Head of caudate nucleus (tissue), 42 donors: ENCODE measurements at regions not wholly inside any gene's neighbourhood (a gene's known extent, or its start where the extent isn't known, plus 50 kb on each side); places are given as distances from the start of the nearest gene placed in this dataset.

Experiments used
- DNase-seq, 42 donors: peaks; one replicate each; pipeline versions ENCODE4 v3.0.0 to v3.0.0-alpha.2; 2020 to 2021; ENCODE audit warnings: mixed read lengths in 7 of 42
- intact Hi-C: fragments of 100-400 bp; cut with DNase I; formaldehyde crosslinking; loops from one replicate; pipeline ENCODE4 v1.15.0; 2022

DNA sequence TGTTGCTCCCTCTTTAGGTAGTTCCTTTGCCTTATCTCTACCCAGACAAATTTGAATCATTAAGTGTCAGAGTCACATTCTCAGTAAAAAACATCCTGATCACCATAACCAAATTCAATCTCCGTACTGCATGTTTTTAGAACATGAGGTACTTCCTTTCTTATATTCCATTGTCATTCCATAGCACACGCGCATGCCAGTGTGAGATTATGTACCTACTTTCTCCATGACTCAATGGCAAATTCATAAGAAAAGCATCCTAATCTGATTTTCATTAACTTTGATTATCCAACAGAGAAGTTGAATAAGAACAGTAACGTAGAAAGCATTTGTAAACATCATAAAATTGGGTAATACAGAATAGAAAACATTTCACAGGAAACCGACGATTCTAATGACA, 1118.6 kb upstream of the CDH9 start:
- no peak for DNase-seq
- intact Hi-C loops = no loop called here

GRCh38 chr5:28143519-28143918, 1105.1 kb upstream of the CDH9 start:
- intact Hi-C loops = no loop called here
- no peak for DNase-seq

DNA sequence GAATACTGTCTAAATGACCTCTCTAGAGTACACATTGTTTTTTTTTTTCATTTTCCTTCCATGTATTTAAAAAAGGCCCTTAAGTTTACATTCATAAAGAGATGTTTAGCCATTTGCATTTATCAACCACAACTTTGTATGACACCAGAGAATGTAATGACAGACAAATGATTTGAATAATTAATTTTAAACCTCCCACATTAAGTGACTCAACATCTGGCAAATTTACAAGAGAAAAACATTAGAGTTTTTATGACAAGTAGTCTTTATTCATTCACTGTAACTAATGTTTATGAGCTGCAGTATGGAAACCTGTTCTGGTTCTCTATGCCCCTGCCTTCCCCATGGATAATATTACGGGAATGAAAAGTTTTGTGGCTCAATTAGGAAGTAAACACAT, 1093.8 kb upstream of the CDH9 start:
- no peak for DNase-seq
- intact Hi-C loops = no loop called here

GRCh38 chr5:28117691-28118090, 1079.3 kb upstream of the CDH9 start:
- intact Hi-C loops = no loop called here
- no peak for DNase-seq

DNA sequence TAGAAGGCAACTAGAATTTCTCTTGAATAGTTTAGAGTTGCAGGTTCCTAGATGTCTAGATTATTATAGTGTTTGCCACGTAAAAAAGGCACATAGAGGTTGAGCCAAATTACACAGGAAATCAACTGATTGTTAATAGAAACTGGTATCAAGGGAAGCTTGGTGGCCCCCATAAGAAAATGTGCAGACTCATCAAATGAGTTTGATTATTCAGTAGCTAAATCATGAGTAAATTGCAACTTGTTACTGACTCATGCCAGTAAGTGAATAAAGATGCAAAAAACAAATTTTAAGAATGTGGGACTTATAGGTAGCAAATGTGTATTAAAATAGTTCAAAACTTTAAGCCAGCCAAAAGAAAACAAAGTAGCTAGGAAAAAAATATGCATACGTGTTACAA, 1078.9 kb upstream of the CDH9 start:
- no peak for DNase-seq
- intact Hi-C loops = no loop called here

DNA sequence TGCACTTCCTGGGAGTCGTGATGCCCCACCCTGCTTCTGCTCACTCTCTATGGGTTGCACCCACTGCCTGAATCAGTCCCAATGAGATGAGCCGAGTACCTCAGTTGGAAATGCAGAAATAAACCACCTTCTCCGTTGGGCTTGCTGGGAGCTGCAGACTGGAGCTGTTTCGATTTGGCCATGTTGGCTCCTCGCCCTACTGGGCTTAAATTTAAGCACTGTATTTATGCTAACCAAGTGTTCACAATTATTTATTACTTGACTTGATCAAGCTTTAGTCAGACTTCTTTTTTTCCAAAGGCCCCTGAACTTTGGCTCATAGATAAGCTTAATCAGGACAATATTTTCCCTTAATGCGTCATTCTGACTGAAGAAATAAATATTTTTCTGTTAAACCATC, 1072.4 kb upstream of the CDH9 start:
- intact Hi-C loops = no loop called here
- no peak for DNase-seq

GRCh38 chr5:28104080-28104479, 1065.7 kb upstream of the CDH9 start:
- intact Hi-C loops = no loop called here
- DNase-seq = no peak

- intact Hi-C loops = no loop called here
- no peak for DNase-seq
Measured at GRCh38 chr5:28084069-28084468, 1045.7 kb upstream of the CDH9 start.

GRCh38 chr5:28082610-28083009, 1044.2 kb upstream of the CDH9 start:
- intact Hi-C loops = no loop called here
- no peak for DNase-seq

DNA sequence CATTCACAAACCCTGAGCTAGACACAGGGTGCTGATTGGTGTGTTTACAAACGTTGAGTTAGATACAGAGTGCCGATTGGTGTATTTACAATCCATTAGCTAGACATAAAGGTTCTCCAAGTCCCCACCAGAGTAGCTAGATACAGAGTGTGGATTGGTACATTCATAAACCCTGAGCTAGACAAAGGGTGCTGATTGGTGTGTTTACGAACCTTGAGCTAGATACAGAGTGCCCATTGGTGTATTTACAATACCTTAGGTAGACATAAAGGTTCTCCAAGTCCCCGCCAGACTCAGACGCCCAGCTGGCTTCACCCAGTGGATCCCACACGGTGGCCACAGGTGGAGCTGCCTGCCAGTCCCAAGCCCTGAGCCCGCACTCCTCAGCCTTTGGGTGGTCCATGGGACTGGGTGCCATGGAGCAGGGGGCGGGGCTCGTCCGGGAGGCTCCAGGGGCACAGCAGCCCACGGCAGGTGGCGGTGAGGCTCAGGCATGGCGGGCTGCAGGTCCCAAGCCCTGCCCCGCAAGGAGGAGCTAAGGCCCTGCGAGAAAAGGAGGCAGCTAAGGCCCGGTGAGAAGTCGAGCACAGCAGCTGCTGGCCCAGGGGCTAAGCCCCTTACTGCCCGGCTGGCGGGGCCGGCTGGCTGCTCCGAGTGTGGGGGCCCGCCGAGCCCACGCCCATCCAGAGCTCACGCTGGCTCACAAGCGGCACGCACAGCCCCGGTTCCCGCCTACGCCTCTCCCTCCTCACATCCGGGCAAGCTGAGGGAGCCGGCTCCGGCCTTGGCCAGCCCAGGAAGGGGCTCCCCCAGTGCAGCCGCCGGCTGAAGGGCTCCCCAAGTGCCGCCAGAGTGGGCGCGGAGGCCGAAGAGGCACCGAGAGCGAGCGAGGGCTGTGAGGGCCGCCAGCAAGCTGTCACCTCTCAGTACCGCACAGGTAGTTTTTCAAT, 1039.2 kb upstream of the CDH9 start:
- intact Hi-C loops = no loop called here

GRCh38 chr5:28066856-28067255, 1028.5 kb upstream of the CDH9 start:
- DNase-seq = no peak
- intact Hi-C loops = no loop called here

More for the DNA sequence above, 1039.2 kb upstream of the CDH9 start:
- no peak for DNase-seq

- intact Hi-C loops = no loop called here
- DNase-seq = no peak
Measured at GRCh38 chr5:28065656-28066055, 1027.3 kb upstream of the CDH9 start.

DNA sequence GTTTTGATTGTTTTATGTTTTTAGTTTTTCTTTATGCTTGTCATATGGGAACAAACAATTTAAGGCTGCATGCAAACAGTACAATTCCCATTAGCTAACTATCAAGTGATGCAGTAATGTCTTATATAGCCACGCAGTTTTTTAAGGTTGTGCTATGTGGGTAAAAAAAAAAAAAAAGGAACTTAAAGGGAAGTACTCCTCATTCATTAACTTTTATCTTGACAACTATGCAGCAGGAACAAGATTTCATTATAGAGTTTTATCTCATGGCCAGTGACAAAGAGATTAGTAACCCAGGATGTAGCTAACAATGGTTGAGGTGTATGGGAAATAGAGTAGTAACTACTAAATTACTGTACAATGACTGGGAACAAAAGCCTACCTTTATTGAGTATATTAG, 1008.2 kb upstream of the CDH9 start:
- DNase-seq = no peak
- intact Hi-C loops = no loop called here

DNA sequence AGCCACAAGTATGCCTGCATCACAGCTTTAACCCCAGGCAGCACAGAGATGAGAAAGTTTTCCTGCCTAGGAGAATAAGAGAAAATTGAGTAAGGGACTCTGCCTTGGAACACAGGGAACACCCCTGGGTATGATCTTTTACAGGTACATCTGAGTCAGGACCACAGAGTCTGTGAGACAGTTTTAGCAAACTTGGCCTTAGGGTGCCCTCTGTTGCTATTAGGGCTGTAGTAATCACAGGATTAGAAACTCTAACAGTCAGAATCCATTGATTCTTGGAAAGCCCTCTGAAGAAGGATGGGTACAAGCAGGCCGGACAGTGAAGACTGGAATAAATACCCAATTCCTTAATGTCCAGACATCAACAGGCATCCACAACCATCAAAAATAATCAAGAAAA, 989.5 kb upstream of the CDH9 start:
- intact Hi-C loops = no loop called here
- no peak for DNase-seq

DNA sequence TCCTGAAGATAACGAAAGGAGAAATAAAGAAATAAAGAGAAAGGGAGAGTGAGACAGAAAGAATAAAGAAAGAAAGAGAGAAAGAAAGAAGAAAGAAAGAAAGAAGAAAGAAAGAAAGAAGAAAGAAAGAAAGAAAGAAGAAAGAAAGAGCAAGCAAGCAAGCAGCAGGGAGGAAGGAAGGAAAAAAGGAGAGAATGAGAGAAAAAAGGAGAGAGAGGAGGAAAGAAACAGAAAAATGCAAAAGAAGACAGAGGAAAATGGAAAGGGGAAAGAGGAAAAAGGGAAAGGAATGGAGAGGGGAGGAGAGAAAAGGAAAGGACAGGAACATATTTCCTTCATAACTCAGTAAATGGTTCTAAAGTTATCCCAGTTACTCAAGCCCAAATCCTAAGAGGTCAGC, 978.8 kb upstream of the CDH9 start:
- intact Hi-C loops = no loop called here
- no peak for DNase-seq

DNA sequence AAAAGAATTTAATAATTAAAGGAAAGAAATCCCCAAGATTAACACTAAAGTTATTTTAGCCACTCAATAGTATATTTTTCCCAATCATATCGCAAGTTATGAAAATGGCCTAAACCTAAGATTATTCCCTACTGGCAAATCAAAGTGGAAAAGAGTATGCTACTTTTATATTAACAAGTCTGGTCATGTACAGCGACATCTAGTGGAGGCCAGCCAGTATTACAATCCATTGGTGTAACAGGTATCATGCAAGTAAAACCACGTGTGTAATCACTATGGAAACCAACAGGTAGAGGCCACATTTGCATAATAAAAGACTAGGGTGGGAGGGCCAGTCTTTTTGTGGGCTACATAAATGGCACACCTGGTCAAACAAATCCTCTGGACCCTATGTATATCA, 976.4 kb upstream of the CDH9 start:
- no peak for DNase-seq
- intact Hi-C loops = no loop called here

DNA sequence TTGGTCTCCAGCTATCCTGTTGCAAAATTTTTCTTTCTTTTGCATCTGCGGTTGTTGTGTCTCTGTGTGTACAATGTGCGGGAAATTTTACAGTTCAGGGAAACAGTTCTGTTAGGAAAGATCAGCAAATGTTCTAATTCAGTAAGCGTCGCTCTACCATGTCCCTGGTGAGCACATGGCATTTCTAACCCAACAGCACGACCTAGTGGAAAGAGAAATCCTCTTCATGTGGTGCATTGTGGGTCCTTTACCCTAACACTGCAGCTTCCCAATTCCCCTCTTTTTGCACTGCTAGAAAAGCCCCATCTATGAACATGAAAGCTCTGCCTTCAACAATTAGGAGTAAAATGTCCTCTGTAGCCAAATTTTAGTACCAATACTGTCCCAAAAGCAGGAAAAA, 974.2 kb upstream of the CDH9 start:
- DNase-seq = no peak
- intact Hi-C loops = no loop called here

GRCh38 chr5:28009576-28009975, 971.2 kb upstream of the CDH9 start:
- intact Hi-C loops = no loop called here
- no peak for DNase-seq

DNA sequence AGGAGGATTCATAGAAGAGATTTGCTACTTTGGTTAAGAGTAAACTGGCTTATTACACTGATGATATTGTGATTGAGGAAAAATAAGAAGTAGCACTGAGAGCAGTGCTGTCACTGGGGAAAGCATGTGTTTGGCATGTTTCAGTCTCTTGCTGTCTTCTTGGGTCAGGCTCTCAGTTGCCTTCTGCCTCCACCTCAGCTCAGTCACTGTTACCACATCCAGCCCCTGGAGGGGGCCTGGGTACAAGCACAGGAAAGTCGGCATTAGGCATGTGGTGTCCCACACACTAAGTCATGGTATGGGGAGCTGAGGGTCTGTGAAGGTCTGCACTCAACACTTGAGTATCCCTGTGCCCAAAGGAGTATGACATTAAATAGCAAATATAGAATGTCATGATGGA, 958.3 kb upstream of the CDH9 start:
- no peak for DNase-seq
- intact Hi-C loops = no loop called here

DNA sequence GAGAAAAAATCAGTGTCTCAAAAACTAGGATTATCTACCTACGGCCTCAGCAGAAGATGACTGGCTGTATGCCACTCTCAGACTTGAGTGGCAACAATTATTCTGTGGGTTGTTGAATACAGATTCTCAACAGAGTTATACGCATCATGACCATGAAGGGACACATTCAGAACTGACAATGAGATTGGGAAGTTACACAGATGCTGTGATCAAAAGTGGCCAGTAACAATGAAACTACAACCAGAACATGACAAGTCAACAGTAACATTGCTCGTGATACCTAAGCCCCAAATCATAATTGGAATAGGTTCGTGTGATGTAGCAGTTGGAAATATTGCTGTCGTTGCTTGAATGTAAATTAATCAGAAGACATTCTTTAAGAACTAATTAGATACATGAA, 957.5 kb upstream of the CDH9 start:
- DNase-seq = no peak
- intact Hi-C loops = no loop called here

- no peak for DNase-seq
- intact Hi-C loops = no loop called here
Measured at GRCh38 chr5:27978322-27978721, 939.9 kb upstream of the CDH9 start.
